ENCODE measurements at regions not wholly inside any gene's neighbourhood (a gene's known extent, or its start where the extent isn't known, plus 50 kb on each side); places are given as distances from the start of the nearest gene placed in this dataset.

- DNase-seq: no peak
Observed at GRCh38 chrX:25213611-25214010, 197.8 kb upstream of the ARX start.

DNA sequence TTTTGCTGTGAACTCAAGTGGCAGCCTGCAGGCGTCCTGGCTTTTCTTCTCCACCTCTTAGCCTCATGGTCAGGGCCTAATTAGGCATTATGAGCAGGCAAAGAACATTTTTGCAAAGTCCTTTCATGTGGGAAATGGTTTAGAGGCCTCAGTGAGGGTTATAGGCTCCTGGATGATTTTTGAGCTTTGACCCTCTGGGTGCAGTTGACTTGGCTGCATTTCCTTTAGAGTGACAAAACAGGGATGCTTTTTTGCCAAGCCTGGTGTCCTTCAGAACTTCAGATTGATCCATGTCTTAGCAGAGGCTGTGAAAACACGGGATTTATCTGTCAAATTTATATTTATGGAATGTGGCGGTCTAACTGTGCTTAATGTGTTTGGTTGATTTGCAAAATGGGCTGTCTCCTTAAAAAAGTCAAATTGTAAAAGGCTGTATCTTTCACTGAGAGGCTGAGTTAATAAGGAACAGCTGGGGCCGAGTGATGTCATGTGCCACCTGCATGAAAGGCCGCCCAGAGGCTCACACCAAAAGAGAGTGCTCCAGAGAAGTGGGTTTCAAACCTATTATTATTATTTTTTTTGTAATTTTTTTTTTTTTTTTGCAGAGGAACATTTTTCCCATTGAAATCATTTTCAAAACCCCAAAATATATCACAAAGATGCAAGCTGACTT lies 192.2 kb upstream of the ARX start:
- DNase-seq: no peak

- no peak for DNase-seq
Observed at GRCh38 chrX:25206778-25207177, 191.0 kb upstream of the ARX start.

GRCh38 chrX:25204182-25204581 lies 188.4 kb upstream of the ARX start:
- no peak for DNase-seq

DNA sequence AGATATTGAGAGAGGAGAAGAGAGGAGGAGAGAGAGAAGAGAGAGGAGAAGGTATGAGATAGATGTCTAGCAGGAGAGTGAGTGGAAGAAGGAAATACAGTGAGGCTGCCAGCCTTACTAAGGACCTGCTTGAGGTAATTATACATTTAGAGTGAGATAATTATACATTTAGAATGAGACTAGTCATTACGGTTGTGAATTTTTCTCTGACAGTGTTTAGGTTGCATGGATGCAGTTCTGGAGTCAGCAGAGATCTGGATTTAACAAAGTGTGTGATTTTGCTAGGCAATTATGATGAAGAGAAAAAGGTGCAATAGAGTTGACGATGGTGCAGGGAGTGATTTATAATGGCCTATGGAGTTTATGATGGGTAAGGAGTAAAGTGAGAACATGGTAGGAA lies 187.1 kb upstream of the ARX start:
- no peak for DNase-seq

GRCh38 chrX:25198891-25199290 lies 183.1 kb upstream of the ARX start:
- DNase-seq: no peak

DNA sequence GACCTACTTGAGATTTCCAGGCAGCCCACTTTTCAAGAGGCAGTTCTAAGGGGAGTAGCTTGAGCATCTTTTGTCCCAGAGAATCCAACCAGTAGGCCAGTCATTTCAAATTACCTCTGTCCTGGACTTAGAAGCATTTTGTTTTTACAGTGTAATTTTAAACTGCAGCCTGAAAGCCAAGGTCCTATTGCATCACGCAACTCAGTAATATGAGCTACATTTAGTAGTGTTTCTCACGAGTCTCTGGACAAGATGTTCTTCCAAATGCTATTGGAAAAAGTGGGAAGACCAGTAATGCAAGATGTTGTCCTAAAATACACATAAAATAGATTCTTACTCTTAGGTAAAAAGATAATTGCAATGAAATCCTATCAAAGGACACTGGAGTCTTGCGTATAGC lies 182.5 kb upstream of the ARX start:
- DNase-seq: no peak

DNA sequence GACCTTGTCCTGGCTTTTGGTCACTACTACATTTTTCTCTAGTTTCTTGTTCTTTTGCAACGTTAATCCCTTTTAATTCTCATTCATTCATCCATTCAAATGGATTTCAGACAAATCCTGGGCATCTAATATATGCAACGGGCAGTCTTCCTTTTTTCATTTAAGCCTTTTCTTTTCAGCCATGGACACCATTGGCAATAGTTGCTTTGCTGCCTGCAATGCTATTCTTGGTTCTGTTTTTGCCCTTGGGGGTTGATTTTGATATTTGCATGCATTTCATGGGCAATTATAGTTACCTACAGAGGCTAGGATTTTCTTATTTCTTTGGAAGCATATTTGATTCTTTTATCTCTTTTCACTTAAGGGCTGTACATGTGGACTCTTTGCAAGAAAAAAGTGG lies 180.5 kb upstream of the ARX start:
- no peak for DNase-seq

GRCh38 chrX:25191403-25191802 lies 175.6 kb upstream of the ARX start:
- DNase-seq: no peak

DNA sequence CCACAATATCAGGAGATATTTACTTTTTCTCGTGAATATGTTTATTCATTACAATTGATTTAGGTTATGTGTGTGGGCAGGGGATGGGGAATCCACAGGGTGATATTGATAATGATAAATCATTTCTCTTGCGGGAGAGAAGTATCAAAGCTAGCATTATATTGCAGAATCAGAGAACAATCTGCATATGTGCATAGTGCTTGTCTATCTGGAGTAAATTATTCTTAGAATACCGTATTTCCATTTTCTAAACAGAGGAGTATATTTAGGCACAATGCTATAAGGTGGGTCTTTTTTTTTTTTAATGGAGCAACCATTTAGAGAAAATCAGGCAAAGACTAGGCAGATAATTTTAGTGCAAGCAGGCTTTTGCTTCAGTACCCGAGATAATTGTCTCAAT lies 166.0 kb upstream of the ARX start:
- no peak for DNase-seq

DNA sequence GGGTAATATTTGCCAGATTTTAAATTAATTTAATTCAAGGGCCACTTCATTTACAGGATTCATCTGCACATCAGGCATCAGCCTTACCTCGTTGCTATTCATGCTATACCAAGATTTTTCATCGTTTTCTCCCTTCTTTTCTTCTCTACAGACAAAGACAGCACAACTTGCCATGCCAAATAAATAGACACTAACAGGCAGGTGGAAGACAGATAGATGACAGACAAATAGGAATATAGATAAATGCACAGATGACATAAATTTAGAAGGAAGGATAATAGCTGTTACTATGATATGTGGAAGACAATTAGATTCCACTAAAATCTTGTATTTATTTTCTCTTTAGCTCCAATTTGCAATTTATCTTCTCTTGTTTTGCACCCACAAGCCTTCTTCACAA lies 164.5 kb upstream of the ARX start:
- DNase-seq: no peak

GRCh38 chrX:25178555-25178954 lies 162.8 kb upstream of the ARX start:
- DNase-seq: no peak

- DNase-seq: no peak
Observed at GRCh38 chrX:25175743-25176142, 160.0 kb upstream of the ARX start.

DNA sequence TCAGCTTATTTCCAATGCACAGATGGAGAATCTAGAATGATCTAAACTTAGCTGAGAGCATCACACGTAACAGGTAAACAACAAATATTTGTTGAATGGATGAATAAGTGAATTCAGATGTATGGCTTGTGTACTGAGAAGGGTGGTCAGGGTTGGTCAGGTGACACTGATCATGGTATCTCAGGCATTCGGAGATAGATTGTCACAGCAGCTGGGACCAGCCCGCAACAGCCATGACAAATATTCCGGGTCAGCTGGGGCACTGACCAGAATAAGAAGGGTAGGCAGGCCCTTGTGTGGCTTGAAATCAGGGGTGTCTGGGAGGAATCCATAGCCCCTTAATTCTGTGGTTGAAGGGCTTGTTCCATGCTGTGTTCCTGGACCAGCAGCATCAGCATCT lies 159.4 kb upstream of the ARX start:
- no peak for DNase-seq

- DNase-seq: no peak
Observed at GRCh38 chrX:25166546-25166945, 150.8 kb upstream of the ARX start.

DNA sequence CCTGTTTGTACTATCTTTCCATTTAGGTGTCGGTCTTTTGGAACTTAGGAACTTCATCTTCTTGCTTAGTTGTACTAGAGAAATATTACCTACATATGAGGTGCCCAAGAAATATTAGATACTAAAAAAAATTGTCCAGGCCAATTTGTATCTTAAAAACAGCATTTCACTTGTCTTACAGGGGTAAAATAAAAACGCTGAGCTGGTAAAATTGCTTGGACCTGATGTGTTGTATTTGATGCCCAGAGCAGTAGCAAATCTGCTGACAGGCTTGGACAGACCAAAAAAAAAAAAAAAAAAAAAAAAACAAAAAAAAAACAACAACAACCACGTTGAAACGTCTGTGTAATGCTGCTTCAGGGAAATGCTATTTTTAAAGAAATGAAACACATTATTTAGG lies 150.4 kb upstream of the ARX start:
- no peak for DNase-seq

DNA sequence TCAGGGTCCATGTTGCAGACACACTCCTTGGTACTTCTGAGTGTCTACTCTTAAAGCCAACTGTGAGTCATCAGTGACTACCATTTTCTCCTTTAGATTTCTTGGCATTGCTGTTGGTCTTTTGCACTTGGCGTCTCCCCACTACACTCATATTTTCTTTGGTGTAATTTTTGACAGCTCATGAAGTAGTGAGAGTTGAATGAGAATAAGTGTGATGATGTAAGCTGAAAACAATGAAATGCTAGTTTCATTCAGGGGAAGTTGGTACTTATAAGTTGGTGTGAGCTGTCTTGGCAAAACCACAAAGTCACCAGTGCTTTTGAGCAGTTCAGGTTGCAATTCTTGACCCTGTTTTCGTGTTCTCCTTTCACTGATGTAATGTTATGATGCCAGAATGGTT lies 142.9 kb upstream of the ARX start:
- no peak for DNase-seq

DNA sequence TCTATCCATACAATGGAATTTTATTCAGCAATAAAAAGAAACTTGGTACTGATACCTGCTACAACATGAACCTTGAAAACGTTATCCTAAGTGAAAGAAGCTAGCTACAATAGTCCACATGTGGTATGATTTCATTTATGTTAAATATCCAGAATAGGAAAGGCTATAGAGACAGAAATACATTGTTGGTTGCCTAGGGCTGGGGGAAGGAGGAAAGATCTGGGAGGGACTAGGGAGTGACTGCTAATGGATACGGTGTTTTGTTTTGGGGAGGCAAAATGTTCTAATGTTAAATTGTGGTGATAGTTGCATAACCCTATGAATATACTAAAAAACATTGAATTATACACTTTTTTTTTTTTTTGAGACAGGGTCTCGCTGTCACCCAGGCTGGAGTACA lies 141.1 kb upstream of the ARX start:
- no peak for DNase-seq

- DNase-seq: no peak
Observed at GRCh38 chrX:25156323-25156722, 140.6 kb upstream of the ARX start.

- no peak for DNase-seq
Observed at GRCh38 chrX:25154168-25154567, 138.4 kb upstream of the ARX start.

GRCh38 chrX:25151749-25152148 lies 136.0 kb upstream of the ARX start:
- DNase-seq: no peak

DNA sequence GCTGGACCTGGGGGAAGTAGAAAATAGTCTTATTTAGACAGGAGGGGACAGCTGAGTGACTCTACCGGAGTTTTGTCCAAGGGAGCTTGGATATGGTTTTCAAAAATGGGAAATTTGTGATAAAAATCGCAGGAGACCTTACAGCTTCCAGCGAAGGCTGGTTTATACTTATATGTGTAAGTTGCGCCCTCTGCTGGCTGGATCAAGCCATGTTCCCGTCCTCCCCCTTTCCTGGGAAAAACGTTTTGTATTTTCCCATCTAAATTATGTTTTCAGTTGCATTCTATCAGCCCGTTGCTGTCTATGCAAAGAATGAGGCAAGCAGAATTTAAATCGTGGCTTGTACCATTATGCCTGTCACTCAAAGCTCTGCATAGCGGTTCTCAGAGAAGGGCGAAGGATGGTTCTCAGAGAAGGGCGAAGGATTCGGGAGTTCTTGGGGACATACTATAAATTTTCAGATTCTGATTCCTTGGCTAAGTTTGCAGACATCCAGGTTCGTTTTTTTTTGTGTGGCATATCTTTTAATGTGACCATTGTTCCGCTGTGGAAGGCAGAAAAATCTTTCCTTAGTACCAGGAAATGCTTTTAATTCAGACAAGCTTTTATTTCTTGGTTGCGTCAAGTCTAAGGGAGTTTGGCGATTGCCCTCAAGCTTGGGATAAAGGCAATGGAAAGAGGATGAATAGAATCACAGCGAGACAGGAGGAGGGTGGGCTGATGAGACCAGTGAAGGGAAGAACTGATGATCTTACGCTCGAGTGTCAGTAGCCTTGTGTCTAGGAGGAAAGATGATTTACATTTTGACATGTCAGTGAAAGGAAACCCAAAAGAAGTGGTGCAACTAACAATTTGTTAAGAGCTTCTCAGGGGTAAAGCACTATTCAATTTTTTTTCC lies 128.5 kb upstream of the ARX start:
- DNase-seq: peak; percentile 30

GRCh38 chrX:25143596-25143995 lies 127.8 kb upstream of the ARX start:
- DNase-seq: no peak

DNA sequence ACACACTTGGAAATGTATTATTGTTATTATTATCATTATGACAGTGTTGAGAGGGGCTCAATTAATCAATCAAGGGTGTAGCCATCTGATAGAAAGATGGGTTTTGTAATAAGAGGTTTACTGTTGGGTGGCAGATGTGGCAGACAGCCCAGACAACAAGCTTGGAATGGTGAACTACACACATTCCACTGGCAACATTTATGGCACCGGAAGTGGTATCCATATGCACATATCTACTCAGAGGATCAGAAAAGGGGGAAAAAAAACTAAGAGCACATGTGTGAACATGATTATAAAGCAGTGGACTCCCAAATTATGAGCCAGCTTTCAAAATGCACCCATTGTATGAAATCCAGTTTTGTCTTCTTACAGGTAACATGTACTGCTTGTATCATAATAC lies 125.9 kb upstream of the ARX start:
- no peak for DNase-seq

DNA sequence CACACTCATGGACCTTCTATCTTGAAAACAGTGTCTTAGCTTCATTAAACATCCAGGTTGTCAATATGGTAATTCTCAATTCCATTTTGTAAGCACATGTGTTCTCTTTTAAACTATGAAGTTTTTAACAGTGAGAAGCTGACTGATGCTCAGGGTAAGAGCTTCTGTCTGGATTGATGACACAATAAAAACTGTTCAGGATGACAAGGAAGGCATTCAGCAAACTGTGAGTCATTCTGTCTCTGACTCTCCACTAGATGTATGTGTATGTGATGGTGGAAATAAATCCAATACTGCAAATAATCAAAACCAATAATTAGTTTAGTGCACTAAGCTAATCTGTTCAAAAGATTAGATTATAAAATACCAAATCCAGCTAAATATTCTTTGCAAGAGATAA lies 115.3 kb upstream of the ARX start:
- no peak for DNase-seq
